Tibial nerve (tissue), 4 donors: ENCODE measurements at regions not wholly inside any gene's neighbourhood (a gene's known extent, or its start where the extent isn't known, plus 50 kb on each side); places are given as distances from the start of the nearest gene placed in this dataset.

Experiments used
- DNase-seq, 2 donors: peaks; one replicate each; pipeline ENCODE4 v3.0.0-alpha.2; 2019; ENCODE audit warnings: low spot score in 2 of 2
- H3K27ac ChIP-seq, 4 donors: fragments of 200-600 bp; sonication (generic) in 3 of 4; one replicate each; pipeline ENCODE4 v1.5.1; 2017 to 2019; ENCODE audit warnings: mild to moderate bottlenecking in 1 of 4
- H3K27me3 ChIP-seq, 2 donors: fragments of 200-600 bp; sonication (generic) in 1 of 2; one replicate each; pipeline versions ENCODE4 v1.5.1 to v1.6.0; 2017 to 2019
- H3K36me3 ChIP-seq, 3 donors: fragments of 200-600 bp; sonication (generic); one replicate each; pipeline ENCODE4 v1.5.1; 2018 to 2019
- H3K4me1 ChIP-seq, 4 donors: fragments of 200-600 bp; sonication (generic) in 3 of 4; one replicate each; pipeline ENCODE4 v1.5.1; 2017 to 2019
- H3K4me3 ChIP-seq, 4 donors: fragments of 200-600 bp; sonication (generic) in 3 of 4; one replicate each; pipeline ENCODE4 v1.5.1; 2017 to 2019; ENCODE audit warnings: mild to moderate bottlenecking in 1 of 4, moderate library complexity in 1 of 4
- H3K9me3 ChIP-seq, 4 donors: fragments of 200-600 bp; sonication (generic) in 3 of 4; one replicate each; pipeline ENCODE4 v1.5.1; 2017 to 2019
- EP300 ChIP-seq, 2 donors: sonication (generic); formaldehyde crosslinking; IDR thresholded peaks; one replicate each; pipeline ENCODE4 v1.6.1; 2017; ENCODE audit warnings: antibody characterized with exemption in 2 of 2, mild to moderate bottlenecking in 1 of 2
- POLR2A ChIP-seq, 2 donors: fragments of 450-650 bp; IDR thresholded peaks; one replicate each; pipeline ENCODE4 v1.6.1; 2017; ENCODE audit warnings: antibody characterized with exemption in 2 of 2, mild to moderate bottlenecking in 2 of 2, moderate library complexity in 2 of 2
- WGBS, 2 donors: methylation state at CpG; one replicate each; pipeline ENCODE4 v1.1.5; 2018; 5-methylcytosine and 5-hydroxymethylcytosine counted together
- TF ChIP-seq, protein P1 (sequence below), 5 experiments: fragments of 200-600 bp in 3 of 5; fragments of 450-650 bp in 2 of 5; sonication (generic) in 3 of 5; IDR thresholded peaks; one replicate each; pipeline ENCODE4 v1.5.1; 2016 to 2019; ENCODE audit warnings: antibody characterized with exemption in 5 of 5, mild to moderate bottlenecking in 3 of 5, moderate library complexity in 2 of 5

DNA sequence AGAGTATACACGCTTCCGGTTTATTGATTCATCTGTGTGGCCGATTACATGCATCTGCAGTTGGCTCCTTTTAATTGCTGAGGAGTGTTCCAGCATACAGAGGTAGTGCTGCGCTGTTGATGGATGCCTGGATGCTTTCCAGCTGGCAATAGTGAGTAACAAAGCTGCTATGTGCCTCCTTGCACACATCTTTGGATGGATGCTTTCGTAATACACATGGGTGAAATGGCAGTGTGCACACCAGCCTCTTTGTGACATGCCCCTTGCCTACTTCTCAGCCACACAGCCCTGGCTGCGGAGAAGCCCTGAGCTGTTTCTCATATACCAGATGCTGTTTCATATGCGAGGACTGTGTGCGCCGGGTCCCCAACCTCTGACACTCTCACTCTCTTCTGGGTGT lies 151.0 kb downstream of the GADD45G start:
- TF ChIP-seq POLR2A (IDR thresholded peaks at IDR 0.05) (no peak), EP300 (IDR thresholded peaks at IDR 0.05) (no peak)
- TF ChIP-seq, protein P1, sequence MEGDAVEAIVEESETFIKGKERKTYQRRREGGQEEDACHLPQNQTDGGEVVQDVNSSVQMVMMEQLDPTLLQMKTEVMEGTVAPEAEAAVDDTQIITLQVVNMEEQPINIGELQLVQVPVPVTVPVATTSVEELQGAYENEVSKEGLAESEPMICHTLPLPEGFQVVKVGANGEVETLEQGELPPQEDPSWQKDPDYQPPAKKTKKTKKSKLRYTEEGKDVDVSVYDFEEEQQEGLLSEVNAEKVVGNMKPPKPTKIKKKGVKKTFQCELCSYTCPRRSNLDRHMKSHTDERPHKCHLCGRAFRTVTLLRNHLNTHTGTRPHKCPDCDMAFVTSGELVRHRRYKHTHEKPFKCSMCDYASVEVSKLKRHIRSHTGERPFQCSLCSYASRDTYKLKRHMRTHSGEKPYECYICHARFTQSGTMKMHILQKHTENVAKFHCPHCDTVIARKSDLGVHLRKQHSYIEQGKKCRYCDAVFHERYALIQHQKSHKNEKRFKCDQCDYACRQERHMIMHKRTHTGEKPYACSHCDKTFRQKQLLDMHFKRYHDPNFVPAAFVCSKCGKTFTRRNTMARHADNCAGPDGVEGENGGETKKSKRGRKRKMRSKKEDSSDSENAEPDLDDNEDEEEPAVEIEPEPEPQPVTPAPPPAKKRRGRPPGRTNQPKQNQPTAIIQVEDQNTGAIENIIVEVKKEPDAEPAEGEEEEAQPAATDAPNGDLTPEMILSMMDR (IDR thresholded peaks at IDR 0.05): no peak
- H3K27ac ChIP-seq: no peak overlapping the region
- H3K9me3 ChIP-seq: no peaks in the 10 kb centered on the region
- peaks cover 0 to 9% (median 0%) of the 10 kb centered on the region in 4 donors for H3K4me1 ChIP-seq
- no peak for DNase-seq
- 67 to 77% methylated on average over 9 of the region's 9 CpGs for WGBS, 2 donors
- no peaks in the 10 kb centered on the region for H3K27me3 ChIP-seq
- H3K36me3 ChIP-seq: no peaks in the 10 kb centered on the region
- no peak overlapping the region for H3K4me3 ChIP-seq

DNA sequence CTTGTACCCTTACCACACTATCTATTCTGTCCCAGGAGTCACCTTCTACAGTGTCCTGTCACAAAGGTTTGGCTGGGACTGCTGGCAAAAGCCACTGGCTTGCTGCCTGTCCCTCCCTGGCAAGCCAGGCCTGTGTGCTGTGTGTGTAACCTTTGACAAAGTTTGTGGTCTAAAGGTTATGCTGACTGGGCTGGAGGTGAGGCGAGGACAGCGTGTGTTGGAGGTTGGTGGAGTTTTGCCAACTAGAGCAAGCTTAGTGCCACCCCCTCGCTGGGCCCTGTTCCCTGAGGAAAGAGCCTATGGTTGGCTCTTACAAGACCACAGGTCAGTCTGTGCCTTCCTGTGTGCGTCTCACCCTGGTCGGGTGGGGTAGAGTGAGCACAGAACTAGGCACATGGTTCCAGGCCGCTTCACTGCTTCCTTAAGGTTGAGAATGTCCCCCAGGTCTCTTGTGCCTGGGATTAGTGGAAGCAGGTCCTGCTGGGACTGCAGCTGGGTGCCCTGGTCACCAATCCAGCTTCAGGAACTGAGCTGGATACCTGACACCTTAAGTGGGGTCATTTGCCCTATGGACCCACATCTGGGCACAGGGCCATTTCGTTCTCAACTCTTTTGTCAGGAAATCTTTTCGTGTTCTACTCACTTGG lies 152.2 kb downstream of the GADD45G start:
- Histone ChIP-seq H3K4me1 (peaks cover 0 to 9% (median 0%) of the 10 kb centered on the region in 4 donors), H3K9me3 (no peaks in the 10 kb centered on the region), H3K27ac (no peak overlapping the region), H3K36me3 (no peaks in the 10 kb centered on the region), H3K27me3 (no peaks in the 10 kb centered on the region), H3K4me3 (no peak overlapping the region)
- no peak for DNase-seq
- TF ChIP-seq, protein P1 (IDR thresholded peaks at IDR 0.05): no peak
- no peak for TF ChIP-seq EP300 (IDR thresholded peaks at IDR 0.05)
- TF ChIP-seq POLR2A (IDR thresholded peaks at IDR 0.05): no peak
- 62 to 79% methylated on average over 3 to 8 of the region's 8 CpGs for WGBS, 2 donors

- H3K4me3 ChIP-seq: no peak overlapping the region
- TF ChIP-seq, protein P1 (IDR thresholded peaks at IDR 0.05): no peak
- TF ChIP-seq EP300 (IDR thresholded peaks at IDR 0.05) (no peak), POLR2A (IDR thresholded peaks at IDR 0.05) (no peak)
- no peaks in the 10 kb centered on the region for H3K36me3 ChIP-seq
- H3K9me3 ChIP-seq: no peaks in the 10 kb centered on the region
- H3K27me3 ChIP-seq: no peaks in the 10 kb centered on the region
- H3K4me1 ChIP-seq: peaks cover 0 to 9% (median 0%) of the 10 kb centered on the region in 4 donors
- 75 to 79% methylated on average over 12 of the region's 12 CpGs for WGBS, 2 donors
- no peak overlapping the region for H3K27ac ChIP-seq
- DNase-seq: no peak
Observed at GRCh38 chr9:89757776-89758528, 153.1 kb downstream of the GADD45G start.

DNA sequence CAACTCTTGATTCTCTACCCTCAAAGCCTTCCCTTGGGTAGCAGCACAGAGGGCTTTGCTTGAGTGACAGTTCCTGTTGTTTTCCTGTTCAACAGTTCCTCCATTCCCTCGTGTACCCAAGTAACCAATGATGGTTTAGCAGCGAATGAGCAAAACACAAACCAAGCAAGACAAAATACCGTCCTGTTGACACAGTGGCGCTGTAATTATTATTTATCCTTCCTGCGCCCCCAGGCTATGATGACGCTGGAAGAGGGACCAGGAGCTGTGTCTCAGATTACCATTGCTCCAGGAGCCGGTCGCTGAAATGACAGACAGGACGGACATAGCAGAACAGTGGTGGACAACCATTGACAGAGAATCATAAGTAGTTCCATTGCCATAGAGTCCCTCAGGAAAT lies 154.8 kb downstream of the GADD45G start:
- 46 to 65% methylated on average over 9 of the region's 9 CpGs for WGBS, 2 donors
- peaks cover 0 to 9% (median 0%) of the 10 kb centered on the region in 4 donors for H3K4me1 ChIP-seq
- no peaks in the 10 kb centered on the region for H3K9me3 ChIP-seq
- DNase-seq: no peak
- no peak overlapping the region for H3K27ac ChIP-seq
- no peaks in the 10 kb centered on the region for H3K36me3 ChIP-seq
- H3K4me3 ChIP-seq: no peak overlapping the region
- no peaks in the 10 kb centered on the region for H3K27me3 ChIP-seq
- TF ChIP-seq POLR2A (IDR thresholded peaks at IDR 0.05) (no peak), EP300 (IDR thresholded peaks at IDR 0.05) (no peak)
- TF ChIP-seq, protein P1 (IDR thresholded peaks at IDR 0.05): no peak

GRCh38 chr9:89760123-89760522 lies 155.3 kb downstream of the GADD45G start:
- Histone ChIP-seq H3K27me3 (no peaks in the 10 kb centered on the region), H3K4me1 (peaks cover 0 to 9% (median 0%) of the 10 kb centered on the region in 4 donors), H3K27ac (no peak overlapping the region), H3K9me3 (no peaks in the 10 kb centered on the region), H3K36me3 (no peaks in the 10 kb centered on the region), H3K4me3 (no peak overlapping the region)
- TF ChIP-seq EP300 (IDR thresholded peaks at IDR 0.05) (no peak), POLR2A (IDR thresholded peaks at IDR 0.05) (no peak)
- TF ChIP-seq, protein P1 (IDR thresholded peaks at IDR 0.05): no peak
- 89 to 91% methylated on average over 6 of the region's 6 CpGs for whole genome bisulfite sequencing, 2 donors
- no peak for DNase-seq
